HG02884 (cell line): ENCODE measurements at regions not wholly inside any gene's neighbourhood (a gene's known extent, or its start where the extent isn't known, plus 50 kb on each side); places are given as distances from the start of the nearest gene placed in this dataset.

ENCODE experiments used
- ATAC-seq: cut with Tn5 transposase; IDR thresholded peaks from one replicate; pipeline ENCODE4 v1.9.1; 2021; ENCODE audit warnings: mild to moderate bottlenecking, moderate library complexity; ENCODE audit not compliant: unreplicated experiment

DNA sequence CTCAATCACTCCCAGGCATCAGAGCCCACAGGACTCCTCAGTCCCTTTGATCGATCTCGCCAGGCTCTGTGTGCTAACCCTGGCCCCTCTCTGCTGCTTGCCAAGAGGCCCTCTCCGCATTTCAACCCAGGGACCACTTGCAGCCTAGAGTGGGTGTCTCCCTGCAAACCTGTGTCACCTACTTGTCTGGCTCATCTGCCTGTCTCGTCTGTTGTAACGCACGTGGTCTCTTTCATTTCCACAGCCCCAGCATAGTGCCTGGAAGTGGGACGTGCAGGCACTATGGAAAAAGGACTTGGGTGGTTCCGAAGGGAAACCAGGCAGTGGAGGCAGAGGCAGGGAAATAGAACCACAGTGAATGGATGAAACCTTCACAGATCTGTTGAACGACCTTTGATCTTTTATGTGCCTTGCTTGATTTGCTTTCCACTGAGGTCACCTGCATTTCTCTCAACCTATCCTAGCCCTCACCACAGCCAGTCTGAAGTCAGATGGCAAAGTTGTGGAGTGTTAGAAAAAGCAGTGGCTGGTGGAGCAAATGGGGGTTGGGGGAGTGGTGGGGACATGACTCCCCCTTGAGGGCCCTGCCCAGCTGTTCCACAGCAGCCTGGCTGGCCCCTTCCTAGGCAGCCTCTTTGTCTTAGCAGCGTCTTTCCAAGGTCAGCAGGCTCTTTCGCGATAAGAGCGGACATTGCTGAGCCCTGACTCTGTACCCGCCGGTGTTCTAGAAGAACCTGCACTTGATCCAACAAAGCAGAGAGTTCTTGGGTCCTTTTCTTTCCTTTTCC lies 55.8 kb upstream of the TAGAP start:
- ATAC-seq, result no peak

DNA sequence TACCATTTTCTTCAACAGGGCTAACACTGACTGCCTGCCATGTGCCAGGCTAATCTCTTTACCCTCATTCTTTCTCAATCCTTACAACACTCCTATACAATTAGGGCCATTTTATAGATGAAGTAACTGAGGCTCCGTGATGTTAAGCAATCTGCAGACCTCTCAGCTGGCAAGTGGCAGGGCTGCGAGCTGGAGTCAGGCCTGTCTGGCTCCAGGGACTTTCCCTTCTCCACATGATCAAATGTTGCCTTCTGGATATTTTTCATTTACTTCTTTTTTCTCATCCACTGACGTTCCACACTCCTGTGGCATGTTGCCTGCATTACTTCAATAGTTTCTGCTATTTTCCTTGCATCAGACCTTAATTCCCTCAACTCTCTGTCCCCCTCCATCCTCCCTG lies 55.2 kb upstream of the TAGAP start:
- no peak for ATAC-seq

DNA sequence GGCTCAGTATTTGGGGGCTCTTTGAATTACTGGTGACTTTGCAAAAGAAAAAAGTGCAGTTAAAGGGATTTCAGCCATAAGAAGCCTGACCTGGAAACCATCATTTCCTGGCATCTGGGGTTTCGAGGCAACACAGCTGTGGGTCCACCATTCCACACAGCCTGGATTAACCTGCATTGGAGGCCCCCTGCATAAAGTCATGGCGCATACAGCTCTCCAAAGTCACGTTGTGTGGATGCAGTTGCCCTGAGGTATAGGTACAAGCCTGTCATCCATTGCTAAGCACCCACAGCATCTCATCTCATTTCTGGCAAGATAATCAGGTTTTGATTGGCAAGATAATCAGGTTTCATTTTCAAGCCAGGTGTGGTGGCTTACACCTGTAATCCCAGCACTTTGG lies 54.5 kb upstream of the TAGAP start:
- no peak for ATAC-seq

DNA sequence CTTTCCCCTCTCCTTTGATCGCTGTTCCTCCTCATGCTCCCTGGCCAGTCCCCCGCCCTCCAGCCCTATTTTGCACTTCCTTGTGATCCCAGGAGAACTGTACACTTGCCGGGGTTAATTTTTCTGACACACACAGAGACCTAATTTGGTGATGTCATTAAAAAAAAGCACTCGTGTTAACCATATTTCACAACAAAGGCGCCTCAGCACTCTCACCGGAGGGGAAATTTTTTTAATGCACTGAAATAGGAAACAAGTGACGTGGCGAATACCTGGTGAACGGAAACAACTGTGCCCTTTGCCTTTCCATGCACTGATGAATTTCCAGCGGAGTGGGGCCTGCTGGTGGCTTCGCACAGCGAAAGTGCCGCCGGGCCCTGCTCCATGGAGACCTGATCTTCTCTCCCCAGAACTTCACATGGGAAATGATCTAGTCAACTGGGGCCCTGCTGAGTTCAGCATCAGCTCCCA lies 53.9 kb upstream of the TAGAP start:
- ATAC-seq, result no peak

DNA sequence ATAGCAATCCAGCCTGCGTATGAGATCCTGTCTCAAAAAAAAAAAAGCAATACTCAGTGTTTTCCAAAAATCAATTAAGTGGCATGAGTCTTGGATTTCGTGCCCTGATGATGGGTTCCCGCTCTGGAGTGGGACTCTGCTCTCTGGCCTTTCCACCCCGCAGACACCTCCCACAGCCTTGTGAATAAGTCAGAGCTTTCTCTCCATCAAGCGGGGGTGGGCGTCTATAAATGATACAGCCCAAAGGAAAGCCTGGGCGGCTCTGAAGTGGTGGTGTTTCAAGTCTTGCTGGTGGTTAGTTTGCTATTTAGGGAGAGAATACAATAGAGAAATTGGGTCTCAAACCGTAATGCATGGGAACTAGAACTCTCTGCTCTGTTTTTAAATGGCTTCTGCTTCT lies 52.5 kb upstream of the TAGAP start:
- ATAC-seq, result no peak

DNA sequence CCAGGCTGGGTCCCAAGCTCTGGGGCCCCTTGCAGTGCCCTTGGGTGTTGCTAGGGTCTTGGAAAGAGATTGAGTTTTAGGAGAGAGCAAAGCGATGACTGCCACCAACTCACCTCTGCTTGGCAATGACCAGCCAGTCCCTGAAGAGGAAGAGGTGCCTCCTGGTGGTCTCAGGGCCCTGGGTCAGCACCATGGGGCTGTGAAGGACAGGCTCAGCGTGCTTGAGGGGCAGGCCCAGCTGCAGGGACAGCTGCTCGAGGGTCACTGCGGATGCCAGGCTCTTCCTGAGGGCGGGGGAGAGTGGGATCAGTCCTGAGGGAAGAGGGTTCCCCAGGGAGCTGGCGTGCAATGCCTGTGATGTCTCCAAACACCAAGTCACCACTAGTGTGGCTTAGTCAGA lies 50.8 kb upstream of the TAGAP start:
- no peak for ATAC-seq

DNA sequence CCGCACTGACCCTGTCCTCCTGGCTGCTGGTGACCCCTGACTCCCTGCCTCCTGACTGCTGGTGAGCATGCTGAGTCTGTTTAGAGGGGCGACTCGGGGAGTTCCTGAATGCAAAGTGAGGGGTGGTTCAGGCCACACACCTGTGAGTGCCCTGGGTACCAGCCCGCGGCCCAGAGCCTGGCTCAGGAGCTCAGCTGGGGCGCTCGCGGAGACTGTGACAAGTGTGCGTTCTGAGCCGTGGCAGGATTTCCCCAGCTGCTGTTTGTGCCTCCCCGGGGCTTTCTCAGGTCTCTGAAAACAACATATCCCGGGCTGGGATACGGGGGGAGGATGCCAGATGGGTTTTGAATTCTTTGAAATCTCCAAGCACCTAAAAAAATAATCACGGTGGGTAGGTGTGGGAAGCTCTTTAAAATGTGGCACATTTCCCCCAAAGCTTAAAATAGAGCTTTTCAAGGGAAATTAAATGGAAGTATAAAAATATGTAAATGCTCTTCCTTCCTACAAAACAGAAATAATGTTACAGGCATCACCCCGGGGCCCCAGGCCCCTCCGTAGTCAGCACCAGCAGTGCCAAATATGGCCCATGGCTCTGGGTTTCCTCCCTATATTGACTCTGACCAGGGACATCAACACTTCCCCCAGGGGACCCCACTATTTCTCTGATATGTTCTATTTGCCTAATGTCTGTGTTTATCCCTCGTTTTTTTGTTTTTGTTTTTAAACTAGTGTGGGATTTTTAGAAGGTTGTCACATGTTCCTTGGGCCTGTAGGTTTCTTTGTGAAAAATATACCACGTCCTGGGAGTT lies 49.9 kb upstream of the TAGAP start:
- ATAC-seq, result peak; percentile 65
